ENCODE measurements at regions not wholly inside any gene's neighbourhood (a gene's known extent, or its start where the extent isn't known, plus 50 kb on each side); places are given as distances from the start of the nearest gene placed in this dataset.

- no peak for DNase-seq (ENCODE audit: low read depth)
- no peak overlapping the region for H3K4me3 ChIP-seq (ENCODE audit: low read depth, low read length)
- TF ChIP-seq, protein P1, sequence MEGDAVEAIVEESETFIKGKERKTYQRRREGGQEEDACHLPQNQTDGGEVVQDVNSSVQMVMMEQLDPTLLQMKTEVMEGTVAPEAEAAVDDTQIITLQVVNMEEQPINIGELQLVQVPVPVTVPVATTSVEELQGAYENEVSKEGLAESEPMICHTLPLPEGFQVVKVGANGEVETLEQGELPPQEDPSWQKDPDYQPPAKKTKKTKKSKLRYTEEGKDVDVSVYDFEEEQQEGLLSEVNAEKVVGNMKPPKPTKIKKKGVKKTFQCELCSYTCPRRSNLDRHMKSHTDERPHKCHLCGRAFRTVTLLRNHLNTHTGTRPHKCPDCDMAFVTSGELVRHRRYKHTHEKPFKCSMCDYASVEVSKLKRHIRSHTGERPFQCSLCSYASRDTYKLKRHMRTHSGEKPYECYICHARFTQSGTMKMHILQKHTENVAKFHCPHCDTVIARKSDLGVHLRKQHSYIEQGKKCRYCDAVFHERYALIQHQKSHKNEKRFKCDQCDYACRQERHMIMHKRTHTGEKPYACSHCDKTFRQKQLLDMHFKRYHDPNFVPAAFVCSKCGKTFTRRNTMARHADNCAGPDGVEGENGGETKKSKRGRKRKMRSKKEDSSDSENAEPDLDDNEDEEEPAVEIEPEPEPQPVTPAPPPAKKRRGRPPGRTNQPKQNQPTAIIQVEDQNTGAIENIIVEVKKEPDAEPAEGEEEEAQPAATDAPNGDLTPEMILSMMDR (conservative IDR thresholded peaks at IDR 0.05; ENCODE audit: low read depth, low read length): no peak
Observed at GRCh38 chr13:99700468-99700867, 199.2 kb downstream of the TM9SF2 start.

- TF ChIP-seq, protein P1 (conservative IDR thresholded peaks at IDR 0.05; ENCODE audit: low read depth, low read length): no peak
- no peak for DNase-seq (ENCODE audit: low read depth)
Observed at GRCh38 chr13:99698816-99699099, 197.5 kb downstream of the TM9SF2 start.

GRCh38 chr13:99698010-99698815 lies 196.9 kb downstream of the TM9SF2 start:
- no peak for DNase-seq (ENCODE audit: low read depth)
- TF ChIP-seq, protein P1 (conservative IDR thresholded peaks at IDR 0.05; ENCODE audit: low read depth, low read length): no peak
- no peak overlapping the region for H3K4me3 ChIP-seq (ENCODE audit: low read depth, low read length)

More at GRCh38 chr13:99698816-99699099, 197.5 kb downstream of the TM9SF2 start:
- no peak overlapping the region for H3K4me3 ChIP-seq (ENCODE audit: low read depth, low read length)

GRCh38 chr13:99695857-99696256 lies 194.6 kb downstream of the TM9SF2 start:
- H3K4me3 ChIP-seq (ENCODE audit: low read depth, low read length): no peak overlapping the region
- TF ChIP-seq, protein P1 (conservative IDR thresholded peaks at IDR 0.05; ENCODE audit: low read depth, low read length): no peak
- DNase-seq (ENCODE audit: low read depth): no peak

- DNase-seq (ENCODE audit: low read depth): no peak
- TF ChIP-seq, protein P1 (conservative IDR thresholded peaks at IDR 0.05; ENCODE audit: low read depth, low read length): no peak
- H3K4me3 ChIP-seq (ENCODE audit: low read depth, low read length): no peak overlapping the region
Observed at GRCh38 chr13:99693852-99694611, 192.8 kb downstream of the TM9SF2 start.

DNA sequence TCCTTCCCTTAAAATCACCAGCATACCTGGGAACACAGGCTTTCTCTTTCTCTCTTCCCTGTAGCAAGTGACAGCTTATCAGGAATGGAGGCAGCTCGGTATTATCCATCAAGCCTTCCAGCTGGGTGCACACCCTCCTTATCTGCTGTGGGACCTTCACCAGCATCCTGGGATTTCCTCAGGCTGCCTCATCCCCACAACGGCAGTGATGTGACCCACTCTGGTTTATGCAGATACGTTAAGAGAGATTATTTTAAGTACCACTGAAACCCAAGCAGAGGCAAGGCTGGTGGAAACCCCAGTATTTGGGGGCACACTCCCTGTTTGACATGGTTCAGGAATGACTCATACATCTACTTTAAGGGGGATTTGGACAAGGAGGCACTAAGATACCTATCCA lies 192.1 kb downstream of the TM9SF2 start:
- TF ChIP-seq, protein P1 (conservative IDR thresholded peaks at IDR 0.05; ENCODE audit: low read depth, low read length): no peak
- DNase-seq (ENCODE audit: low read depth): no peak
- no peak overlapping the region for H3K4me3 ChIP-seq (ENCODE audit: low read depth, low read length)
